K562 (cell line): ENCODE measurements at regions not wholly inside any gene's neighbourhood (a gene's known extent, or its start where the extent isn't known, plus 50 kb on each side); places are given as distances from the start of the nearest gene placed in this dataset.
"Not testable (repeated sequence)": the region's sequence is repeated elsewhere in the genome, so short reads cannot be mapped to it uniquely, and the experiment has no call there.

Experiments used
- CBFA2T2 ChIP-seq: fragments of 450-650 bp; conservative IDR thresholded peaks from 2 replicates; pipeline ENCODE4 v1.6.1; 2017; ENCODE audit warnings: mild to moderate bottlenecking
- MAX ChIP-seq: sonication (generic); formaldehyde crosslinking; IDR thresholded peaks from 2 replicates; pipeline ENCODE4 v1.9.0; 2022; ENCODE audit warnings: mild to moderate bottlenecking, missing genetic modification reagents
- POLR2AphosphoS5 ChIP-seq: IDR thresholded peaks from 2 replicates; pipeline ENCODE4 v1.6.1; 2011; ENCODE audit warnings: mild to moderate bottlenecking, low read depth, low read length, moderate library complexity; ENCODE audit not compliant: control insufficient read depth, insufficient read depth

- not testable (repeated sequence) for TF ChIP-seq POLR2AphosphoS5, CBFA2T2, MAX
These were observed 162.0 kb downstream of the ATP6V0E2 start for GRCh38 chr7:150035769-150036168.
